Tibial nerve (tissue), 4 donors: ENCODE measurements at regions not wholly inside any gene's neighbourhood (a gene's known extent, or its start where the extent isn't known, plus 50 kb on each side); places are given as distances from the start of the nearest gene placed in this dataset.

ENCODE experiments used
- DNase-seq, 2 donors: peaks; one replicate each; pipeline ENCODE4 v3.0.0-alpha.2; 2019; ENCODE audit warnings: low spot score in 2 of 2
- H3K27ac ChIP-seq, 4 donors: fragments of 200-600 bp; sonication (generic) in 3 of 4; one replicate each; pipeline ENCODE4 v1.5.1; 2017 to 2019; ENCODE audit warnings: mild to moderate bottlenecking in 1 of 4
- H3K27me3 ChIP-seq, 2 donors: fragments of 200-600 bp; sonication (generic) in 1 of 2; one replicate each; pipeline versions ENCODE4 v1.5.1 to v1.6.0; 2017 to 2019
- H3K36me3 ChIP-seq, 3 donors: fragments of 200-600 bp; sonication (generic); one replicate each; pipeline ENCODE4 v1.5.1; 2018 to 2019
- H3K4me1 ChIP-seq, 4 donors: fragments of 200-600 bp; sonication (generic) in 3 of 4; one replicate each; pipeline ENCODE4 v1.5.1; 2017 to 2019
- H3K4me3 ChIP-seq, 4 donors: fragments of 200-600 bp; sonication (generic) in 3 of 4; one replicate each; pipeline ENCODE4 v1.5.1; 2017 to 2019; ENCODE audit warnings: mild to moderate bottlenecking in 1 of 4, moderate library complexity in 1 of 4
- H3K9me3 ChIP-seq, 4 donors: fragments of 200-600 bp; sonication (generic) in 3 of 4; one replicate each; pipeline ENCODE4 v1.5.1; 2017 to 2019
- CTCF ChIP-seq, 5 experiments: fragments of 200-600 bp in 3 of 5; fragments of 450-650 bp in 2 of 5; sonication (generic) in 3 of 5; IDR thresholded peaks; one replicate each; pipeline ENCODE4 v1.5.1; 2016 to 2019; ENCODE audit warnings: antibody characterized with exemption in 5 of 5, mild to moderate bottlenecking in 3 of 5, moderate library complexity in 2 of 5
- EP300 ChIP-seq, 2 donors: sonication (generic); formaldehyde crosslinking; IDR thresholded peaks; one replicate each; pipeline ENCODE4 v1.6.1; 2017; ENCODE audit warnings: antibody characterized with exemption in 2 of 2, mild to moderate bottlenecking in 1 of 2
- POLR2A ChIP-seq, 2 donors: fragments of 450-650 bp; IDR thresholded peaks; one replicate each; pipeline ENCODE4 v1.6.1; 2017; ENCODE audit warnings: antibody characterized with exemption in 2 of 2, mild to moderate bottlenecking in 2 of 2, moderate library complexity in 2 of 2
- WGBS, 2 donors: methylation state at CpG; one replicate each; pipeline ENCODE4 v1.1.5; 2018; 5-methylcytosine and 5-hydroxymethylcytosine counted together

- Histone ChIP-seq H3K9me3 (peaks cover 0 to 9% (median 0%) of the 10 kb centered on the region in 4 donors), H3K36me3 (no peaks in the 10 kb centered on the region), H3K27ac (no peak overlapping the region), H3K27me3 (no peaks in the 10 kb centered on the region), H3K4me3 (no peak overlapping the region), H3K4me1 (peaks cover 0 to 11% (median 2%) of the 10 kb centered on the region in 4 donors)
- 89 to 90% methylated on average over 2 of the region's 2 CpGs for WGBS, 2 donors
- no peak for TF ChIP-seq CTCF (IDR thresholded peaks at IDR 0.05)
- TF ChIP-seq POLR2A (IDR thresholded peaks at IDR 0.05) = no peak
- TF ChIP-seq EP300 (IDR thresholded peaks at IDR 0.05) = no peak
- no peak for DNase-seq
Observed at GRCh38 chr2:144323946-144324345, 196.0 kb downstream of the ZEB2 start.

GRCh38 chr2:144322379-144322778, 197.5 kb downstream of the ZEB2 start:
- TF ChIP-seq CTCF (IDR thresholded peaks at IDR 0.05) = no peak
- WGBS, 2 donors = 34 to 37% methylated on average over 2 of the region's 2 CpGs

GRCh38 chr2:144320491-144320890, 199.4 kb downstream of the ZEB2 start:
- H3K9me3 ChIP-seq = peaks cover 0 to 9% (median 0%) of the 10 kb centered on the region in 4 donors
- no peak overlapping the region for H3K4me3 ChIP-seq
- H3K27me3 ChIP-seq = no peaks in the 10 kb centered on the region
- H3K4me1 ChIP-seq = peaks cover 0 to 15% (median 2%) of the 10 kb centered on the region in 4 donors
- peak overlapping the region in 1 of 4 donors; percentile 15 for H3K27ac ChIP-seq
- 54 to 70% methylated on average over 1 of the region's 1 CpG for WGBS, 2 donors
- H3K36me3 ChIP-seq = no peaks in the 10 kb centered on the region
- no peak for DNase-seq
- TF ChIP-seq CTCF (IDR thresholded peaks at IDR 0.05) (no peak), POLR2A (IDR thresholded peaks at IDR 0.05) (no peak), EP300 (IDR thresholded peaks at IDR 0.05) (no peak)

More at GRCh38 chr2:144322379-144322778, 197.5 kb downstream of the ZEB2 start:
- peaks cover 0 to 15% (median 2%) of the 10 kb centered on the region in 4 donors for H3K4me1 ChIP-seq
- no peak for DNase-seq
- H3K36me3 ChIP-seq = no peaks in the 10 kb centered on the region
- no peak overlapping the region for H3K27ac ChIP-seq
- H3K27me3 ChIP-seq = no peaks in the 10 kb centered on the region
- H3K9me3 ChIP-seq = peaks cover 0 to 9% (median 0%) of the 10 kb centered on the region in 4 donors
- no peak overlapping the region for H3K4me3 ChIP-seq

- Histone ChIP-seq H3K27ac (no peak overlapping the region), H3K9me3 (peaks cover 0 to 8% (median 0%) of the 10 kb centered on the region in 4 donors), H3K4me1 (peaks cover 0 to 15% (median 0%) of the 10 kb centered on the region in 4 donors), H3K27me3 (no peaks in the 10 kb centered on the region), H3K4me3 (no peak overlapping the region), H3K36me3 (peaks cover 0 to 10% (median 0%) of the 10 kb centered on the region in 3 donors)
- DNase-seq = no peak
- WGBS, 2 donors = 66 to 73% methylated on average over 2 of the region's 2 CpGs
- TF ChIP-seq POLR2A (IDR thresholded peaks at IDR 0.05) (no peak), CTCF (IDR thresholded peaks at IDR 0.05) (no peak), EP300 (IDR thresholded peaks at IDR 0.05) (no peak)
Observed at GRCh38 chr2:144317071-144317738, 202.7 kb downstream of the ZEB2 start.

GRCh38 chr2:144310889-144311608, 208.9 kb downstream of the ZEB2 start:
- WGBS, 2 donors = 92 to 95% methylated on average over 4 of the region's 4 CpGs
- no peak overlapping the region for H3K4me3 ChIP-seq
- H3K27me3 ChIP-seq = no peaks in the 10 kb centered on the region
- H3K27ac ChIP-seq = no peak overlapping the region
- peaks cover 0 to 12% (median 0%) of the 10 kb centered on the region in 3 donors for H3K36me3 ChIP-seq
- TF ChIP-seq CTCF (IDR thresholded peaks at IDR 0.05) (no peak), EP300 (IDR thresholded peaks at IDR 0.05) (no peak), POLR2A (IDR thresholded peaks at IDR 0.05) (no peak)
- peaks cover 0 to 16% (median 3%) of the 10 kb centered on the region in 4 donors for H3K9me3 ChIP-seq
- DNase-seq = no peak
- H3K4me1 ChIP-seq = no peaks in the 10 kb centered on the region
